KMS-11 (cell line): ENCODE measurements at regions not wholly inside any gene's neighbourhood (a gene's known extent, or its start where the extent isn't known, plus 50 kb on each side); places are given as distances from the start of the nearest gene placed in this dataset.

Experiments used
- H2AFZ ChIP-seq: fragments of 200-600 bp; sonication (generic); 2 replicates; pipeline ENCODE4 v1.6.1; 2016; ENCODE audit warnings: antibody characterized with exemption, mixed run types, low read depth
- H3K27ac ChIP-seq: fragments of 200-600 bp; sonication (generic); 2 replicates; pipeline ENCODE4 v1.6.1; 2016; ENCODE audit warnings: mild to moderate bottlenecking, mixed run types
- H3K27me3 ChIP-seq: fragments of 200-600 bp; sonication (generic); 2 replicates; pipeline ENCODE4 v1.6.1; 2017; ENCODE audit warnings: mild to moderate bottlenecking, low read depth, mixed run types, moderate library complexity; ENCODE audit not compliant: insufficient read depth
- H3K36me3 ChIP-seq: fragments of 200-600 bp; sonication (generic); 2 replicates; pipeline ENCODE4 v1.6.1; 2017; ENCODE audit warnings: mild to moderate bottlenecking, mixed run types; ENCODE audit not compliant: insufficient read depth
- H3K4me1 ChIP-seq: fragments of 200-600 bp; sonication (generic); 2 replicates; pipeline ENCODE4 v1.6.1; 2016; ENCODE audit warnings: mild to moderate bottlenecking, low read depth, mixed run types; ENCODE audit not compliant: poor library complexity, severe bottlenecking
- H3K4me2 ChIP-seq: fragments of 200-600 bp; sonication (generic); 2 replicates; pipeline ENCODE4 v1.7.0; 2016; ENCODE audit warnings: mild to moderate bottlenecking, mixed run types
- H3K4me3 ChIP-seq: fragments of 200-600 bp; sonication (generic); IDR thresholded peaks from 2 replicates; pipeline ENCODE4 v1.6.1; 2017; ENCODE audit warnings: low read depth, low read length, mixed read lengths; ENCODE audit not compliant: insufficient read depth
- H3K79me2 ChIP-seq: fragments of 200-600 bp; sonication (generic); 2 replicates; pipeline ENCODE4 v1.6.1; 2016; ENCODE audit warnings: low read depth, mixed run types; ENCODE audit not compliant: insufficient read depth
- H3K9ac ChIP-seq: fragments of 200-600 bp; sonication (generic); 2 replicates; pipeline ENCODE4 v1.6.1; 2016; ENCODE audit warnings: mild to moderate bottlenecking, mixed run types
- H4K20me1 ChIP-seq: fragments of 200-600 bp; sonication (generic); 2 replicates; pipeline ENCODE4 v1.6.1; 2016; ENCODE audit warnings: mild to moderate bottlenecking, mixed run types; ENCODE audit not compliant: insufficient read depth
- TF ChIP-seq, protein P1 (sequence below): fragments of 200-600 bp; sonication (generic); conservative IDR thresholded peaks from 2 replicates; pipeline ENCODE4 v1.6.1; 2017; ENCODE audit warnings: low read depth, mild to moderate bottlenecking, antibody characterized with exemption, low read length, moderate library complexity, mixed read lengths

DNA sequence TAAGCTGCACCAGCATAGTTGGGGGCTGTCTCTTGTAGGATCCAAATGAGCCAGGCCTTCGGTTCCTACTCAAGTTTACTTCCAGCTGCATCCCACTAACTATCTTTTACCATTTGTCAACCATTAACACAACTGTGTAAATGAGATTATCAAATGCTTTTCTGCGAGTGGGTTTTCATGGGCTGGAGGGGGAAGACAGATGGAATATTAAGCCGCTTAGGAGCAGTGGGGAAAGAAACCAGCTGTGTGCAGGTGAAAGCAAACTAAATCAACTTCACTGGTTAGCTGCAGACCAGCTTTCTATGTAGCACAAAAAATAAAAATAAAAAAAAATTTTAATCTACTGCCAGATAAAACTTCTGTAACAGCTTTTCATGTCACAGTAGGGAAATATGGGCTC is 100.8 kb upstream of the FOXN2 start:
- Histone ChIP-seq H3K4me3 (no peak overlapping the region), H3K4me1 (no peaks in the 10 kb centered on the region), H3K27me3 (no peaks in the 10 kb centered on the region), H4K20me1 (no peaks in the 10 kb centered on the region), H3K36me3 (no peaks in the 10 kb centered on the region), H3K27ac (no peak overlapping the region), H2AFZ (no peak overlapping the region), H3K9ac (no peak overlapping the region), H3K79me2 (no peaks in the 10 kb centered on the region), H3K4me2 (no peak overlapping the region)
- TF ChIP-seq, protein P1, sequence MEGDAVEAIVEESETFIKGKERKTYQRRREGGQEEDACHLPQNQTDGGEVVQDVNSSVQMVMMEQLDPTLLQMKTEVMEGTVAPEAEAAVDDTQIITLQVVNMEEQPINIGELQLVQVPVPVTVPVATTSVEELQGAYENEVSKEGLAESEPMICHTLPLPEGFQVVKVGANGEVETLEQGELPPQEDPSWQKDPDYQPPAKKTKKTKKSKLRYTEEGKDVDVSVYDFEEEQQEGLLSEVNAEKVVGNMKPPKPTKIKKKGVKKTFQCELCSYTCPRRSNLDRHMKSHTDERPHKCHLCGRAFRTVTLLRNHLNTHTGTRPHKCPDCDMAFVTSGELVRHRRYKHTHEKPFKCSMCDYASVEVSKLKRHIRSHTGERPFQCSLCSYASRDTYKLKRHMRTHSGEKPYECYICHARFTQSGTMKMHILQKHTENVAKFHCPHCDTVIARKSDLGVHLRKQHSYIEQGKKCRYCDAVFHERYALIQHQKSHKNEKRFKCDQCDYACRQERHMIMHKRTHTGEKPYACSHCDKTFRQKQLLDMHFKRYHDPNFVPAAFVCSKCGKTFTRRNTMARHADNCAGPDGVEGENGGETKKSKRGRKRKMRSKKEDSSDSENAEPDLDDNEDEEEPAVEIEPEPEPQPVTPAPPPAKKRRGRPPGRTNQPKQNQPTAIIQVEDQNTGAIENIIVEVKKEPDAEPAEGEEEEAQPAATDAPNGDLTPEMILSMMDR, result no peak

DNA sequence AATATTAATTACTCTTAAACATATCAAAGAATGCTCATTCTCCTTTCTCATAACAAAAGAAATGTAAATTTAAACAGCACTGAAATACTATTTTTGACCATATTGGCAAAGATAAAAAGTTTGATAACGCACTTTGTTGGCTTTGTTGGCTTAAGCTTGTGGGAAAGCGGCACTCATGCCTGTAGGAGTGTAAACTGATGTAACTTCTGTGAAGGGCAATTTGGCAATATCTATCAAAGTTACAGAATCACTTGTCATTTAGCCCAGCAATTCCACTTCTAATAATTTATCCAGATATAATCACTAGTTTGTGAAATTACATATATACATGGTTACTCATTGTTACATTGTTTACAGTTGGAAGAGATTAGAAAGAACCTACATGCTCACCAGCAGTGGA is 96.3 kb upstream of the FOXN2 start:
- Histone ChIP-seq H3K4me2 (no peak overlapping the region), H3K36me3 (no peaks in the 10 kb centered on the region), H3K9ac (no peak overlapping the region), H3K4me1 (no peaks in the 10 kb centered on the region), H3K79me2 (no peaks in the 10 kb centered on the region), H2AFZ (no peak overlapping the region), H3K4me3 (no peak overlapping the region), H3K27me3 (no peaks in the 10 kb centered on the region), H3K27ac (no peak overlapping the region), H4K20me1 (no peaks in the 10 kb centered on the region)
- TF ChIP-seq, protein P1, result no peak

DNA sequence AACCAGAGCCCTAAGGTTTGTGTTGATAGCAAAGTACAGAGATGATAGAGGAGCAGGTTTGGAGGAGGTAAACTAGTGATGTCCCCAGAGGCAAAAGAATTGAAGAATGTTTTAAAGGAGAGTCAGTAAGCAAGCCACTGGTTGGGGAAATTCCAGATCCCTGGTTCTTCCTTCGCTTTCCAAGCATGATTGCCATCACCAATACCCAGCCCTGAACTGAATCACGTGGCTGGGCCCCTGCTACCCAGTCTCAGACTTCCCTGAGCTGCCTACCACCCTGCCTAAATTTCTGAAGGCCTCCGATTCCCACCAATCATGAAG is 95.3 kb upstream of the FOXN2 start:
- H3K27me3 ChIP-seq, result no peaks in the 10 kb centered on the region
- H2AFZ ChIP-seq, result no peak overlapping the region
- H4K20me1 ChIP-seq, result no peaks in the 10 kb centered on the region
- no peaks in the 10 kb centered on the region for H3K79me2 ChIP-seq
- H3K4me2 ChIP-seq, result no peak overlapping the region
- no peaks in the 10 kb centered on the region for H3K4me1 ChIP-seq
- H3K9ac ChIP-seq, result no peak overlapping the region
- H3K36me3 ChIP-seq, result no peaks in the 10 kb centered on the region
- H3K27ac ChIP-seq, result no peak overlapping the region
- H3K4me3 ChIP-seq, result no peak overlapping the region
- TF ChIP-seq, protein P1, result no peak

DNA sequence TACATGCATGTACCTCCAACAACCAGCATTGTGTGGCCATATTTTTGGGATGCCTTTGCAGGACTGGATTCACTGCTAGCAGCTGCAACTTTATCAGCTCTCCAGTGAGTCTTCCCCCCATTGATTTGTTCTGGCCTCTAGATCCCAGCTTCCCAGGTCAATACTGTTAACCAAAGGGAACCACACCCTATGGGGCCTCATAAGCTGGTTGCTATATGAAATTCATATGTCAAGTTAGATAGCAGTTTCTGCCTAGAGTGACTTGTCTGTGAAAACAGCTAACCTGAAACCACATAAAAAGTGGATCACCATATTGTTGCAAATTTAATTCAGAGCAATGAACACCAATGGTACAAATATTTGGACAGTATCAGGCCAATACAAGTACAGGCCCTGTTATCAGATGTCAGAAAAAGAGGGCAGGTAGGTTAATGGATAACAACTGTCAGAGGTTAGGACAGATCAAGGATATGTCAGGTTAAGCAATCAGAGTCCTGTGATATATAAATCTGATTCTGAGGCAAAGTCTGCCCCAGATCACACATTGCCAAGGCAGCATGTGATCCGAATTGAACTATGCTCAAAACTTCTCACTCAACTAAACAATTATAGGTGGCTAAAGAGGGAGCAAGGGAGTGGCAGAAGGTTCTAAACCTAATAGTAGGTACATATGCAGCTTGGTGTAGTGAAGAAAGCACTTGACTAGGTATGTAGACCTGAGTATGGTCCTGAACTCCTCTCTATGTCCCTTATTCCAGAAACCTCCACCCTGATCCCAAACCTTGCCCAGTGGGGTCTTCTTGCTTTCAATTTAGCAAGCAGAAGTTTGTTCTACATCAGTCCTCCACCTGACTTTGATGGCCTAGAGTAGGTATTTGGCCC is 94.7 kb upstream of the FOXN2 start:
- H2AFZ ChIP-seq, result no peak overlapping the region
- TF ChIP-seq, protein P1, result no peak
- no peak overlapping the region for H3K4me3 ChIP-seq
- no peak overlapping the region for H3K9ac ChIP-seq
- H3K36me3 ChIP-seq, result no peaks in the 10 kb centered on the region
- no peaks in the 10 kb centered on the region for H4K20me1 ChIP-seq
- no peaks in the 10 kb centered on the region for H3K79me2 ChIP-seq
- no peak overlapping the region for H3K4me2 ChIP-seq
- H3K27ac ChIP-seq, result no peak overlapping the region
- H3K27me3 ChIP-seq, result no peaks in the 10 kb centered on the region
- H3K4me1 ChIP-seq, result no peaks in the 10 kb centered on the region
